PFSK-1 (cell line): ENCODE measurements at regions not wholly inside any gene's neighbourhood (a gene's known extent, or its start where the extent isn't known, plus 50 kb on each side); places are given as distances from the start of the nearest gene placed in this dataset.

Experiments
- POLR2AphosphoS5 ChIP-seq: IDR thresholded peaks from 2 replicates; pipeline ENCODE4 v1.6.1; 2012; ENCODE audit warnings: low read depth, mild to moderate bottlenecking, control low read depth, low read length, moderate library complexity
- TAF1 ChIP-seq: IDR thresholded peaks from 2 replicates; pipeline ENCODE4 v1.6.1; 2012; ENCODE audit warnings: low read length, control low read depth, borderline replicate concordance; ENCODE audit not compliant: insufficient read depth

DNA sequence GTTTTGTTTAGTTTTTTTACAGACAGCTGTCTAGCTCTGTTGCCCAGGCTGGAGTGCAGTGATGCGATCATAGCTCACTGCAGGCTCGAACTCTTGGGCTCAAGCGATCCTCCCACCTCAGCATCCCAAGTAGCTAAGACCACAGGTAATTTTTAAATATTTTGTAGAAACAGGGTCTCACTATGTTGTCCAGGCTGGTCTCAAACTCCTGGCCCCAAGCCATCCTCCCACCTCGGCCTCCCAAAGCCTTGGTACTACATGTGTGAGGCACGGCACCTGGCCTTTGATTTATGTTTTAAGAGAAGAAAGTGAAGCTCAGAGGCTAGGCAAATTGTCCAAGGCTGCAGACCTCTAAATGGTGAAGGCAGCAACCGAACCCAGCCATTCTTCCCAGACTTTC is 98.6 kb upstream of the SVIL start:
- TF ChIP-seq POLR2AphosphoS5, result no peak
- no peak for TF ChIP-seq TAF1
